ENCODE measurements at regions not wholly inside any gene's neighbourhood (a gene's known extent, or its start where the extent isn't known, plus 50 kb on each side); places are given as distances from the start of the nearest gene placed in this dataset.

DNA sequence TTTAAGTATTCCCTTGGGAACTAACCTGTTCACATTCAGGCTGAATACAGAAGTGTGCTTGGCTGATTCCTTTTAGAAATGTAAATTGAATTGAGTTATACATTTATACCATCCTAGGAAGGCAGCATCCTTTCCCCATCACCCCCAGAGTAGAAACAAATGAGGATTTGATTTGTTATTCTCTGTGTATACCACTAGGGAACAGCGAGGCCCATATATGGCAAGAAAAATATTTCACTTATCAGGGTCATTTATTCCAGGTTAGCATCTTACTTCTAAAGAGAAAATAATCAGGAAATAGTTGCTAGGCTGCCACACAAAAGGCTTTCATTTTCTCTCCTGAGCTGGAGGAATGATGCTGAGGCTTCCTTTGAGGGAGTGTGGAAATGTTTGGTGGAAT, 516.9 kb downstream of the PIK3C3 start:
- Histone ChIP-seq H3K9me3 (no peaks in the 10 kb centered on the region), H3K4me1 (peaks cover 0 to 10% (median 6%) of the 10 kb centered on the region in 4 donors), H3K27me3 (no peaks in the 10 kb centered on the region), H3K36me3 (no peaks in the 10 kb centered on the region), H3K4me3 (no peak overlapping the region), H3K27ac (replicated peaks in 1 of 4) (no peak overlapping the region)
- DNase-seq (ENCODE audit: extremely low spot score), result peak; percentile 37
- 67% methylated on average over 1 of the region's 1 CpG for WGBS
- TF ChIP-seq, protein P1, sequence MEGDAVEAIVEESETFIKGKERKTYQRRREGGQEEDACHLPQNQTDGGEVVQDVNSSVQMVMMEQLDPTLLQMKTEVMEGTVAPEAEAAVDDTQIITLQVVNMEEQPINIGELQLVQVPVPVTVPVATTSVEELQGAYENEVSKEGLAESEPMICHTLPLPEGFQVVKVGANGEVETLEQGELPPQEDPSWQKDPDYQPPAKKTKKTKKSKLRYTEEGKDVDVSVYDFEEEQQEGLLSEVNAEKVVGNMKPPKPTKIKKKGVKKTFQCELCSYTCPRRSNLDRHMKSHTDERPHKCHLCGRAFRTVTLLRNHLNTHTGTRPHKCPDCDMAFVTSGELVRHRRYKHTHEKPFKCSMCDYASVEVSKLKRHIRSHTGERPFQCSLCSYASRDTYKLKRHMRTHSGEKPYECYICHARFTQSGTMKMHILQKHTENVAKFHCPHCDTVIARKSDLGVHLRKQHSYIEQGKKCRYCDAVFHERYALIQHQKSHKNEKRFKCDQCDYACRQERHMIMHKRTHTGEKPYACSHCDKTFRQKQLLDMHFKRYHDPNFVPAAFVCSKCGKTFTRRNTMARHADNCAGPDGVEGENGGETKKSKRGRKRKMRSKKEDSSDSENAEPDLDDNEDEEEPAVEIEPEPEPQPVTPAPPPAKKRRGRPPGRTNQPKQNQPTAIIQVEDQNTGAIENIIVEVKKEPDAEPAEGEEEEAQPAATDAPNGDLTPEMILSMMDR (IDR thresholded peaks at IDR 0.05), result no peak
- TF ChIP-seq POLR2AphosphoS5 (IDR thresholded peaks at IDR 0.05), result no peak
- no peak for TF ChIP-seq EP300 (IDR thresholded peaks at IDR 0.05)
- TF ChIP-seq POLR2A (IDR thresholded peaks at IDR 0.05; ENCODE audit: low read depth), result no peak
- intact Hi-C loops (cut with DNase I), result no loop called here

DNA sequence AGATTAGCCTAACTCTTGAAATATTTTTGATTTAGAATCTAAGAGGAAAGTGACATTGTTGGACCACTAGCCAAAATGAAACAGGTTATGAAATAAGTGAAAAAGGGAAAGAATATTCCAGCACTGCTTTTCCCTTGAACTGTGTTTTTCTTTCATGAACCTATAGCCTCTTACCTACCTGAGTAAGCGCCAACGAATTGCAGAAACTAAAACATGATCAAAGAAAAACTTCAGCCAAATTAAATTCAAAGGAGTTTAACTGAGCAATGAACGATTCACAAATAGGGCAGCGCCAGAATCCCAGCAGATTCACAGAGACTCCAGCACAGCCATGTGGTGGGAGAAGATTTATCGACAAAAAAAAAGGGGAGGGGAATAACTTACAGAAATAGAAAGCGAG, 518.6 kb downstream of the PIK3C3 start:
- no peaks in the 10 kb centered on the region for H3K9me3 ChIP-seq
- peaks cover 0 to 10% (median 6%) of the 10 kb centered on the region in 4 donors for H3K4me1 ChIP-seq
- TF ChIP-seq POLR2A (IDR thresholded peaks at IDR 0.05; ENCODE audit: low read depth) (no peak), EP300 (IDR thresholded peaks at IDR 0.05) (no peak), POLR2AphosphoS5 (IDR thresholded peaks at IDR 0.05) (no peak)
- TF ChIP-seq, protein P1 (IDR thresholded peaks at IDR 0.05), result no peak
- no peak overlapping the region for H3K4me3 ChIP-seq
- intact Hi-C loops (cut with DNase I), result no loop called here
- 85% methylated on average over 6 of the region's 6 CpGs for WGBS
- no peak overlapping the region for H3K27ac ChIP-seq (replicated peaks in 1 of 4)
- no peaks in the 10 kb centered on the region for H3K27me3 ChIP-seq
- H3K36me3 ChIP-seq, result no peaks in the 10 kb centered on the region
- DNase-seq (ENCODE audit: extremely low spot score), result peak; percentile 45

DNA sequence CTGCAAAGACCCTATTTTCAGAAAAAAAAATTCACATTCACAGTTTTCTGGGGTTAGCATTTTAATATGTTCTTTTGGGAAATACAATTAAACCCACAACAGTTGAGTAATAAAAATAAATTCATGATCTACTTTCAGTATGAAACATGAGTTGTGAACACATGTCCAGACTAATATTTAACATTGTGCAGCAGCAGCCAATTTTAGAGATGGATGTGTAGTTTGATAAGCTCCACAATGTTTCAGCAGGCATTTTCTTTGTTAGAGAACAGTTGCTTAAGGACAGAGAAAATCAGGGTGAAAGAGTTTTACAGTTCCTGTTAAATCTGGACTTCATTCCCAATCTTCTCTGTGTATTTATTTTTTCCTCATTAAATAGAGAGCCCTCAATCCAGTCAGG, 519.5 kb downstream of the PIK3C3 start:
- Histone ChIP-seq H3K27ac (replicated peaks in 1 of 4) (no peak overlapping the region), H3K36me3 (no peaks in the 10 kb centered on the region), H3K27me3 (no peaks in the 10 kb centered on the region), H3K4me1 (peaks cover 0 to 10% (median 6%) of the 10 kb centered on the region in 4 donors), H3K9me3 (no peaks in the 10 kb centered on the region), H3K4me3 (no peak overlapping the region)
- TF ChIP-seq POLR2A (IDR thresholded peaks at IDR 0.05; ENCODE audit: low read depth) (no peak), EP300 (IDR thresholded peaks at IDR 0.05) (no peak), POLR2AphosphoS5 (IDR thresholded peaks at IDR 0.05) (no peak)
- TF ChIP-seq, protein P1 (IDR thresholded peaks at IDR 0.05), result no peak
- intact Hi-C loops (cut with DNase I), result no loop called here
- no peak for DNase-seq (ENCODE audit: extremely low spot score)

DNA sequence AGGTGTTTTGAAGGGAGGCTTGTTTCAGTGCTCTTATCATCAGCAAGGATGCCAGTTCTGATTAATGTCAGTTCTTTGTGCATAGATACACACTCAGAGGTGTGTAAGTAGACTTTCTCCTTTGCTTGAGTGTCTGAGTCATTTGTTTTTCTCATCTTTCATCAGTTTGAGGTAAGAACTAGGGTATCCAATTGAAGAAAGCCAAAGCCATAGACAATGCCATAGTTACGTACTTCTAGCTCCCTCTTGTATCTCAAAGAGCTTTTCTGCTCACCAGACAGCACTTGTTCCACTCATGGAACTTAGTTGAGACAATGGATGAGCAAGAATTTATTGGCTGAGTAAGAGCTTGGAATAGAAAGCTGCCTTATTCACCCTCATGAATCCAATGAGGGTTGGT, 520.1 kb downstream of the PIK3C3 start:
- peaks cover 0 to 10% (median 6%) of the 10 kb centered on the region in 4 donors for H3K4me1 ChIP-seq
- TF ChIP-seq POLR2AphosphoS5 (IDR thresholded peaks at IDR 0.05), result no peak
- no peak for TF ChIP-seq POLR2A (IDR thresholded peaks at IDR 0.05; ENCODE audit: low read depth)
- TF ChIP-seq, protein P1 (IDR thresholded peaks at IDR 0.05), result no peak
- no peak overlapping the region for H3K27ac ChIP-seq (replicated peaks in 1 of 4)
- 80% methylated on average over 1 of the region's 1 CpG for WGBS
- no peak overlapping the region for H3K4me3 ChIP-seq
- no peaks in the 10 kb centered on the region for H3K27me3 ChIP-seq
- intact Hi-C loops (cut with DNase I), result no loop called here
- no peak for DNase-seq (ENCODE audit: extremely low spot score)
- H3K9me3 ChIP-seq, result no peaks in the 10 kb centered on the region
- no peaks in the 10 kb centered on the region for H3K36me3 ChIP-seq

- TF ChIP-seq EP300 (IDR thresholded peaks at IDR 0.05) (no peak), POLR2A (IDR thresholded peaks at IDR 0.05; ENCODE audit: low read depth) (no peak), POLR2AphosphoS5 (IDR thresholded peaks at IDR 0.05) (no peak)
- TF ChIP-seq, protein P1 (IDR thresholded peaks at IDR 0.05), result no peak
- no peaks in the 10 kb centered on the region for H3K36me3 ChIP-seq
- peaks cover 0 to 4% (median 3%) of the 10 kb centered on the region in 4 donors for H3K4me1 ChIP-seq
- no peak overlapping the region for H3K27ac ChIP-seq (replicated peaks in 1 of 4)
- no peaks in the 10 kb centered on the region for H3K9me3 ChIP-seq
- no peak overlapping the region for H3K4me3 ChIP-seq
- no peak for DNase-seq (ENCODE audit: extremely low spot score)
- intact Hi-C loops (cut with DNase I), result no loop called here
- no peaks in the 10 kb centered on the region for H3K27me3 ChIP-seq
Measured at GRCh38 chr18:42477267-42477666, 522.2 kb downstream of the PIK3C3 start.
